PC-3 (cell line): ENCODE measurements at regions not wholly inside any gene's neighbourhood (a gene's known extent, or its start where the extent isn't known, plus 50 kb on each side); places are given as distances from the start of the nearest gene placed in this dataset.

Experiments used
- ATAC-seq: fragments of 200-7000 bp; cut with Tn5 transposase; 2 replicates; pipeline ENCODE4 v1.9.1; 2020; ENCODE audit warnings: mild to moderate bottlenecking, moderate library complexity
- BruUV-seq: library from RNA; stranded (reverse); fragments of 400-500 nt; replicated peaks from 2 replicates; lab custom pipeline; 2021; lab: Mats Ljungman, UMichigan
- CTCF ChIA-PET: fragments of 300-600 bp; sonication (Branson Sonifier 250); formaldehyde crosslinking; loops from one replicate; lab custom pipeline; 2022; ENCODE audit warnings: antibody characterized with exemption; lab: Charles Lee
- POLR2A ChIA-PET: fragments of 300-600 bp; sonication (Branson Sonifier 250); formaldehyde crosslinking; loops from one replicate; lab custom pipeline; 2022; ENCODE audit warnings: antibody characterized with exemption; ENCODE audit not compliant: unreplicated experiment; lab: Charles Lee
- DNase-seq: peaks from one replicate; pipeline ENCODE4 v3.0.0-alpha.2; 2015
- H2AFZ ChIP-seq: fragments of 300-600 bp; sonication (generic); 2 replicates; pipeline ENCODE4 v1.6.0; 2016; ENCODE audit warnings: antibody characterized with exemption, low read length
- H3F3A ChIP-seq: fragments of 300-600 bp; sonication (generic); one replicate; pipeline ENCODE4 v1.6.0; 2017; ENCODE audit warnings: antibody characterized with exemption, low read length, control low read depth, mild to moderate bottlenecking; ENCODE audit not compliant: unreplicated experiment
- H3K27ac ChIP-seq: fragments of 300-600 bp; sonication (generic); 2 replicates; pipeline ENCODE4 v1.5.1; 2016; ENCODE audit warnings: mild to moderate bottlenecking, low read length
- H3K27me3 ChIP-seq: fragments of 300-600 bp; sonication (generic); 2 replicates; pipeline ENCODE4 v1.6.1; 2016; ENCODE audit warnings: low read length, mixed read lengths
- H3K36me3 ChIP-seq: fragments of 300-600 bp; sonication (generic); 2 replicates; pipeline ENCODE4 v1.6.1; 2016; ENCODE audit warnings: low read depth, mixed run types, low read length, mixed read lengths
- H3K4me1 ChIP-seq: fragments of 300-600 bp; sonication (generic); 2 replicates; pipeline ENCODE4 v1.5.1; 2016; ENCODE audit warnings: low read length; ENCODE audit not compliant: insufficient read depth
- H3K4me2 ChIP-seq: fragments of 300-600 bp; sonication (generic); 2 replicates; pipeline ENCODE4 v1.6.0; 2016; ENCODE audit warnings: low read length
- H3K4me3 ChIP-seq: fragments of 300-600 bp; sonication (generic); 2 replicates; pipeline ENCODE4 v1.5.1; 2016; ENCODE audit warnings: mild to moderate bottlenecking, low read length, mixed read lengths
- H3K79me2 ChIP-seq: fragments of 300-600 bp; sonication (generic); 2 replicates; pipeline ENCODE4 v1.6.1; 2017; ENCODE audit warnings: low read length, mixed read lengths
- H3K9ac ChIP-seq: fragments of 300-600 bp; sonication (generic); 2 replicates; pipeline ENCODE4 v1.6.0; 2016; ENCODE audit warnings: mild to moderate bottlenecking, low read length
- H3K9me2 ChIP-seq: fragments of 300-600 bp; sonication (generic); replicated peaks from 2 replicates; pipeline ENCODE4 v1.6.1; 2016; ENCODE audit warnings: mixed run types, low read length, mixed read lengths
- H3K9me3 ChIP-seq: fragments of 300-600 bp; sonication (generic); 2 replicates; pipeline ENCODE4 v1.6.1; 2016; ENCODE audit warnings: low read length, mixed read lengths
- H4K20me1 ChIP-seq: fragments of 300-600 bp; sonication (generic); 2 replicates; pipeline ENCODE4 v1.6.1; 2016; ENCODE audit warnings: low read length, mixed read lengths
- EZH2 ChIP-seq: fragments of 300-600 bp; sonication (generic); IDR thresholded peaks from one replicate; pipeline ENCODE4 v1.6.1; 2017; ENCODE audit warnings: antibody characterized with exemption, mild to moderate bottlenecking, low read length; ENCODE audit not compliant: unreplicated experiment
- EZH2phosphoT487 ChIP-seq: fragments of 300-600 bp; sonication (generic); IDR thresholded peaks from 2 replicates; pipeline ENCODE4 v1.6.1; 2018; ENCODE audit warnings: mild to moderate bottlenecking, antibody characterized with exemption, low read length, borderline replicate concordance
- intact Hi-C: fragments of 100-400 bp; cut with micrococcal nuclease; formaldehyde crosslinking; loops from 2 replicates; pipeline ENCODE4 v1.9.0; 2023
- TF ChIP-seq, protein P1 (sequence below): fragments of 300-600 bp; sonication (generic); conservative IDR thresholded peaks from 2 replicates; pipeline ENCODE4 v1.5.1; 2017; ENCODE audit warnings: antibody characterized with exemption, low read depth, mild to moderate bottlenecking, low read length

DNA sequence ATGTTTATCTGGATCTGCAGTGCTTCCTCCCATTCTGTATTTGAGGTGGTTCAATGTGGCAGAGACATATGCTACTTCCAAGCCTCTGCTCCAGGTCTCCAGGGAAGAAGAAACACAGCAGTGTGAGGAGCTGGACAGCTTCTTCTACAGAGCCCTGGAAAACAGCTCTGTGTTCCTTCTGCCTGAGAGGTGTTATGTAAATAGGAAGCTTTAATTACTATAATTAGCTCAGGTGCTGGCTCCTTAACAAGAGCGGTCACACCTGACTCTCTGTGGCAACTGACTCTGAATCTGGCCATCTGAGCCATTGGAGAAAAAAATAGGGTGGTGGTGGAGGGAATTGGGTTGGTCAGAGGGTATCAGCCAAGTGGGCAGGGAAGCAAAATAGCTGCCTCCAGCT is 332.4 kb upstream of the BRINP1 start:
- H3K9ac ChIP-seq = no peak overlapping the region
- ATAC-seq (no peak), DNase-seq (no peak)
- H3K4me1 ChIP-seq = no peaks in the 10 kb centered on the region
- H3F3A ChIP-seq = no peaks in the 10 kb centered on the region
- TF ChIP-seq EZH2phosphoT487 = no peak
- no peak for TF ChIP-seq EZH2
- TF ChIP-seq, protein P1, sequence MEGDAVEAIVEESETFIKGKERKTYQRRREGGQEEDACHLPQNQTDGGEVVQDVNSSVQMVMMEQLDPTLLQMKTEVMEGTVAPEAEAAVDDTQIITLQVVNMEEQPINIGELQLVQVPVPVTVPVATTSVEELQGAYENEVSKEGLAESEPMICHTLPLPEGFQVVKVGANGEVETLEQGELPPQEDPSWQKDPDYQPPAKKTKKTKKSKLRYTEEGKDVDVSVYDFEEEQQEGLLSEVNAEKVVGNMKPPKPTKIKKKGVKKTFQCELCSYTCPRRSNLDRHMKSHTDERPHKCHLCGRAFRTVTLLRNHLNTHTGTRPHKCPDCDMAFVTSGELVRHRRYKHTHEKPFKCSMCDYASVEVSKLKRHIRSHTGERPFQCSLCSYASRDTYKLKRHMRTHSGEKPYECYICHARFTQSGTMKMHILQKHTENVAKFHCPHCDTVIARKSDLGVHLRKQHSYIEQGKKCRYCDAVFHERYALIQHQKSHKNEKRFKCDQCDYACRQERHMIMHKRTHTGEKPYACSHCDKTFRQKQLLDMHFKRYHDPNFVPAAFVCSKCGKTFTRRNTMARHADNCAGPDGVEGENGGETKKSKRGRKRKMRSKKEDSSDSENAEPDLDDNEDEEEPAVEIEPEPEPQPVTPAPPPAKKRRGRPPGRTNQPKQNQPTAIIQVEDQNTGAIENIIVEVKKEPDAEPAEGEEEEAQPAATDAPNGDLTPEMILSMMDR = no peak
- no peak overlapping the region for H2AFZ ChIP-seq
- POLR2A ChIA-PET = no interaction called here
- no peaks in the 10 kb centered on the region for H3K9me2 ChIP-seq
- H3K36me3 ChIP-seq = no peaks in the 10 kb centered on the region
- BruUV-seq = no TSS peak
- intact Hi-C loops = no loop called here
- no peak overlapping the region for H3K4me3 ChIP-seq
- no peak overlapping the region for H3K4me2 ChIP-seq
- H3K9me3 ChIP-seq = no peaks in the 10 kb centered on the region
- CTCF ChIA-PET = no interaction called here
- no peak overlapping the region for H3K27ac ChIP-seq
- no peaks in the 10 kb centered on the region for H3K79me2 ChIP-seq
- no peaks in the 10 kb centered on the region for H3K27me3 ChIP-seq
- H4K20me1 ChIP-seq = no peaks in the 10 kb centered on the region

DNA sequence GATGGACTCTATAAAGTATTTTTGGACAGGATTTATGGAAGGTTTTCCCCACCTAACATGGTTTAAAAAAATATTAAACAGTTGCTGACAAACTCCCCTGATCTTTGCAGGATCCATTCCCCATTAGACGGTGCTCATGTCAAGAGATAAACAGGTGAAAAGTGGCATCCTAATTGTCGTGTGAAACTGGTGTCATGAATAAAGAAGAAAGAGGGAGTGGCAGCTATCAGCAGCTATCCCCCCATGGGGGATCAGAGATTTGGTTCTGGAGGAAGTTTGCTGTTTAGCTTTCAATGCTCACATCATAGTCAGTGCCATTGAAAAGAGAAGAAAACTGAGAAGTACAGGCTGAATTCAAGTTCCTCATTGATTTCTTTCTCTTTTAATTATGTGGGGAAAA is 329.3 kb upstream of the BRINP1 start:
- Histone ChIP-seq H3K4me3 (no peak overlapping the region), H3K4me2 (no peak overlapping the region), H3K9ac (no peak overlapping the region), H3K9me2 (no peaks in the 10 kb centered on the region), H3K36me3 (no peaks in the 10 kb centered on the region), H2AFZ (no peak overlapping the region), H3K27me3 (no peaks in the 10 kb centered on the region), H3K4me1 (no peaks in the 10 kb centered on the region), H3K9me3 (no peaks in the 10 kb centered on the region), H3K27ac (no peak overlapping the region), H4K20me1 (no peaks in the 10 kb centered on the region), H3K79me2 (no peaks in the 10 kb centered on the region), H3F3A (no peaks in the 10 kb centered on the region)
- TF ChIP-seq, protein P1 = no peak
- no peak for TF ChIP-seq EZH2phosphoT487
- TF ChIP-seq EZH2 = no peak
- DNase-seq = no peak
- CTCF ChIA-PET = no interaction called here
- intact Hi-C loops = no loop called here
- POLR2A ChIA-PET = no interaction called here
- ATAC-seq = no peak
- BruUV-seq = no TSS peak

DNA sequence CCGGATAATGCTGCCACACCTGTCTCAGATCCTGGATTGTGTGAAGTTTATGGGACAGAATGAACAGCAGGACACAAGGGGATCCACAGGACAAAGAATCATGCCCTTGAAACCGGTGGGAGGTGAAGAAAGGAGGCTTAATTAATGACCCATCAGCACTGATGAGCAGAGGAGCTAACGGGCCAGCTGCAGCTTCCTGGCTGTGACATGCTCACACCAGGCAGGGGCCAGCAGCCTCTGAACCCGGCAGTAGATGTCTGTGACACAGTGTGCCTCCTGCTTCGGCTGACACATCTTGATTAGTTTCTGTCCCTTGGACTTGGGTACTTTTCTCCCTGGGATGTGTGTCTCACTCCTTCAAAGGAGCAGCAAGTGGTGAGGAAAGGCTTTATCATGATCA is 328.8 kb upstream of the BRINP1 start:
- no TSS peak for BruUV-seq
- DNase-seq = no peak
- Histone ChIP-seq H3K9me2 (no peaks in the 10 kb centered on the region), H3K9ac (no peak overlapping the region), H3K36me3 (no peaks in the 10 kb centered on the region), H4K20me1 (no peaks in the 10 kb centered on the region), H3K79me2 (no peaks in the 10 kb centered on the region), H3K4me3 (no peak overlapping the region), H3K4me1 (no peaks in the 10 kb centered on the region), H3K9me3 (no peaks in the 10 kb centered on the region), H2AFZ (no peak overlapping the region), H3K4me2 (no peak overlapping the region), H3F3A (no peaks in the 10 kb centered on the region), H3K27me3 (no peaks in the 10 kb centered on the region), H3K27ac (no peak overlapping the region)
- no peak for ATAC-seq
- no peak for TF ChIP-seq EZH2phosphoT487
- no peak for TF ChIP-seq EZH2
- TF ChIP-seq, protein P1 = no peak
- ChIA-PET POLR2A (no interaction called here), CTCF (no interaction called here)
- intact Hi-C loops = no loop called here
